IMR-90 (cell line): ENCODE measurements at regions not wholly inside any gene's neighbourhood (a gene's known extent, or its start where the extent isn't known, plus 50 kb on each side); places are given as distances from the start of the nearest gene placed in this dataset.

Source experiments
- ATAC-seq: fragments of 200-7000 bp; cut with Tn5 transposase; 2 replicates; pipeline ENCODE4 v1.9.1; 2020; ENCODE audit warnings: low read depth, mild to moderate bottlenecking, moderate library complexity
- BruUV-seq: library from RNA; stranded (reverse); fragments of 400-500 nt; replicated peaks from 2 replicates; lab custom pipeline; 2021; lab: Mats Ljungman, UMichigan
- CTCF ChIA-PET: fragments of 300-600 bp; formaldehyde crosslinking; extraction: SDS; loops from one replicate; lab custom pipeline; 2021; ENCODE audit warnings: antibody characterized with exemption; lab: Yijun Ruan, JAX
- POLR2A ChIA-PET: fragments of 300-600 bp; sonication (Branson Sonifier 250); formaldehyde crosslinking; loops from one replicate; lab custom pipeline; 2022; ENCODE audit warnings: antibody characterized with exemption; ENCODE audit not compliant: unreplicated experiment; lab: Charles Lee
- DNase-seq: peaks from one replicate; pipeline ENCODE4 v3.0.0; 2013
- H2AFZ ChIP-seq: replicated peaks from 2 replicates; pipeline ENCODE3; 2013; ENCODE audit warnings: low read length, mild to moderate bottlenecking; ENCODE audit not compliant: poor library complexity
- H2AK5ac ChIP-seq: 2 replicates; pipeline ENCODE4 v1.6.1; 2013; ENCODE audit warnings: low read depth, low read length, inconsistent platforms
- H2AK9ac ChIP-seq: replicated peaks from 2 replicates; pipeline ENCODE3; 2013; ENCODE audit warnings: mild to moderate bottlenecking, low read depth, low read length, moderate library complexity; ENCODE audit not compliant: poor library complexity
- H2BK120ac ChIP-seq: 2 replicates; pipeline ENCODE4 v1.6.1; 2013; ENCODE audit warnings: low read depth, low read length, inconsistent platforms
- H2BK15ac ChIP-seq: 3 replicates; pipeline ENCODE4 v1.6.1; 2013; ENCODE audit warnings: low read depth, low read length, inconsistent platforms
- H2BK20ac ChIP-seq: 2 replicates; pipeline ENCODE4 v1.6.1; 2013; ENCODE audit warnings: low read depth, mild to moderate bottlenecking, inconsistent platforms, low read length, moderate library complexity
- H2BK5ac ChIP-seq: 2 replicates; pipeline ENCODE4 v1.6.1; 2013; ENCODE audit warnings: mild to moderate bottlenecking, low read depth, low read length, inconsistent platforms; ENCODE audit not compliant: poor library complexity, severe bottlenecking
- H3K14ac ChIP-seq: replicated peaks from 2 replicates; pipeline ENCODE4 v1.6.1; 2013; ENCODE audit warnings: low read depth, low read length, inconsistent platforms
- H3K18ac ChIP-seq: 2 replicates; pipeline ENCODE4 v1.6.1; 2013; ENCODE audit warnings: low read depth, low read length, control low read depth
- H3K23ac ChIP-seq: 2 replicates; pipeline ENCODE4 v1.6.1; 2013; ENCODE audit warnings: low read depth, low read length, inconsistent platforms
- H3K27ac ChIP-seq: 2 replicates; pipeline ENCODE4 v1.5.1; 2013; ENCODE audit warnings: mild to moderate bottlenecking, control low read depth, low read length; ENCODE audit not compliant: insufficient read depth
- H3K27me3 ChIP-seq: 2 replicates; pipeline ENCODE4 v1.6.1; 2013; ENCODE audit warnings: low read length; ENCODE audit not compliant: control insufficient read depth, insufficient read depth
- H3K36me3 ChIP-seq: 2 replicates; pipeline ENCODE4 v1.6.1; 2013; ENCODE audit warnings: low read length, mixed read lengths; ENCODE audit not compliant: control insufficient read depth, insufficient read depth
- H3K4ac ChIP-seq: 2 replicates; pipeline ENCODE4 v1.6.1; 2013; ENCODE audit warnings: low read depth, low read length, inconsistent platforms
- H3K4me1 ChIP-seq: 2 replicates; pipeline ENCODE4 v1.6.1; 2013; ENCODE audit warnings: low read length, mixed read lengths; ENCODE audit not compliant: control insufficient read depth, insufficient read depth
- H3K4me2 ChIP-seq: 2 replicates; pipeline ENCODE4 v1.6.1; 2013; ENCODE audit warnings: low read depth, mild to moderate bottlenecking, control low read depth, low read length, moderate library complexity
- H3K4me3 ChIP-seq: 2 replicates; pipeline ENCODE4 v1.5.1; 2013; ENCODE audit warnings: low read depth, mild to moderate bottlenecking, control low read depth, low read length, moderate library complexity; ENCODE audit not compliant: insufficient read depth
- H3K56ac ChIP-seq: 2 replicates; pipeline ENCODE4 v1.6.1; 2013; ENCODE audit warnings: low read length, inconsistent platforms; ENCODE audit not compliant: insufficient read depth; ENCODE audit errors: extremely low read depth
- H3K79me1 ChIP-seq, 2 experiments: 2 replicates each; pipeline ENCODE4 v1.6.1; 2013; ENCODE audit warnings: low read length in 2 of 2, inconsistent platforms in 1 of 2, low read depth in 1 of 2
- H3K9ac ChIP-seq: 2 replicates; pipeline ENCODE4 v1.6.1; 2013; ENCODE audit warnings: low read depth, low read length, control low read depth
- H3K9me1 ChIP-seq: 2 replicates; pipeline ENCODE4 v1.6.1; 2013; ENCODE audit warnings: low read length, inconsistent platforms; ENCODE audit not compliant: insufficient read depth
- H3K9me3 ChIP-seq: 2 replicates; pipeline ENCODE4 v1.6.1; 2013; ENCODE audit warnings: low read length; ENCODE audit not compliant: control insufficient read depth, insufficient read depth
- H4K20me1 ChIP-seq: 2 replicates; pipeline ENCODE4 v1.6.1; 2013; ENCODE audit warnings: low read length, inconsistent platforms; ENCODE audit not compliant: insufficient read depth
- H4K5ac ChIP-seq: 2 replicates; pipeline ENCODE4 v1.6.1; 2013; ENCODE audit warnings: mild to moderate bottlenecking, low read depth, low read length, control low read depth
- H4K8ac ChIP-seq, 2 experiments: 2 replicates each; pipeline ENCODE4 v1.6.1; 2013; ENCODE audit warnings: low read depth in 2 of 2, low read length in 2 of 2, control low read depth in 1 of 2, inconsistent platforms in 1 of 2
- H4K91ac ChIP-seq: 2 replicates; pipeline ENCODE4 v1.6.1; 2013; ENCODE audit warnings: low read depth, low read length, inconsistent platforms; ENCODE audit not compliant: insufficient read depth
- CHD1 ChIP-seq: IDR thresholded peaks from 2 replicates; pipeline ENCODE4 v1.6.1; 2012; ENCODE audit warnings: low read depth, low read length, improper control_type of control experiment
- FOS ChIP-seq: fragments of 150-350 bp; IDR thresholded peaks from 2 replicates; pipeline ENCODE4 v1.6.1; 2016; ENCODE audit warnings: low read depth, low read length
- POLR2A ChIP-seq: IDR thresholded peaks from 2 replicates; pipeline ENCODE4 v1.6.1; 2012; ENCODE audit warnings: mild to moderate bottlenecking, low read depth, low read length
- WGBS, 2 experiments: methylation state at CpG; one replicate each; pipeline versions ENCODE4 v1.1.5 to v1.1.7; 2013; ENCODE audit warnings: missing lambda C conversion rate in 2 of 2; ENCODE audit not compliant: insufficient read length in 1 of 2; ENCODE audit errors: extremely low coverage in 2 of 2; 5-methylcytosine and 5-hydroxymethylcytosine counted together
- dilution Hi-C: fragments of 300-500 bp; cut with HindIII; formaldehyde crosslinking; loops from one replicate; pipeline ENCODE4 v1.14.3; 2018; ENCODE audit warnings: low sequenced_read_pairs; ENCODE audit not compliant: unreplicated experiment
- in situ Hi-C: fragments of 300-500 bp; cut with MboI; formaldehyde crosslinking; loops from 3 replicates; pipeline ENCODE4 v1.14.3; 2019; ENCODE audit warnings: low sequenced_read_pairs, inconsistent platforms, mixed read lengths
- intact Hi-C: fragments of 100-400 bp; cut with micrococcal nuclease; formaldehyde crosslinking; loops from 2 replicates; pipeline ENCODE4 v1.10.0; 2022

- in situ Hi-C loops (no loop called here), dilution Hi-C loops (no loop called here), intact Hi-C loops (no loop called here)
- Histone ChIP-seq H3K18ac (no peak overlapping the region), H4K8ac (no peak overlapping the region), H2BK5ac (no peak overlapping the region), H3K36me3 (no peaks in the 10 kb centered on the region), H3K4me3 (no peak overlapping the region), H3K56ac (no peak overlapping the region), H2AK5ac (no peak overlapping the region), H4K5ac (no peak overlapping the region), H2BK15ac (no peak overlapping the region), H3K9me1 (no peaks in the 10 kb centered on the region), H3K4ac (no peak overlapping the region), H3K4me2 (no peak overlapping the region), H3K4me1 (peaks cover 2% of the 10 kb centered on the region), H3K14ac (no peak overlapping the region), H4K20me1 (no peaks in the 10 kb centered on the region), H3K9ac (no peak overlapping the region), H4K91ac (no peak overlapping the region), H2AFZ (no peak overlapping the region), H2BK20ac (no peak overlapping the region), H2BK120ac (no peak overlapping the region), H3K79me1 (no peaks in the 10 kb centered on the region), H3K27ac (no peak overlapping the region), H2AK9ac (no peak overlapping the region), H3K23ac (no peak overlapping the region), H3K9me3 (no peaks in the 10 kb centered on the region), H3K27me3 (peaks cover 18% of the 10 kb centered on the region)
- ChIA-PET POLR2A (no interaction called here), CTCF (no interaction called here)
- no CpG with 5 or more reads among the region's 1 CpG for WGBS, 2 experiments
- TF ChIP-seq CHD1 (no peak), FOS (no peak), POLR2A (no peak)
- peak; percentile 68 for DNase-seq
- peak; percentile 91 for ATAC-seq
- no TSS peak for BruUV-seq
Measured at GRCh38 chr10:63758080-63758479, 236.9 kb downstream of the REEP3 start.
